ENCODE measurements at regions not wholly inside any gene's neighbourhood (a gene's known extent, or its start where the extent isn't known, plus 50 kb on each side); places are given as distances from the start of the nearest gene placed in this dataset.

GRCh38 chr6:14887986-14888574 is 357.8 kb upstream of the JARID2 start:
- TF ChIP-seq CTCF (IDR thresholded peaks at IDR 0.05 in 2 of 3, conservative IDR thresholded peaks at IDR 0.05 in 1 of 3; ENCODE audit: borderline replicate concordance in 1 of 3, insufficient read depth in 1 of 3, low read depth in 2 of 3, low read length in 2 of 3) (no peak), POLR2A (IDR thresholded peaks at IDR 0.05; ENCODE audit: borderline replicate concordance, extremely low read depth, insufficient read depth, insufficient read length) (no peak), EGR1 (IDR thresholded peaks at IDR 0.05; ENCODE audit: low read depth) (no peak), YY1 (IDR thresholded peaks at IDR 0.05; ENCODE audit: extremely low read depth, insufficient replicate concordance, low read depth, low read length) (no peak), ZFX (IDR thresholded peaks at IDR 0.05) (no peak), MAX (IDR thresholded peaks at IDR 0.05) (no peak)

All from HCT116 (cell line).